Activated CD4-positive, alpha-beta T cell treated with anti-CD3 and anti-CD28 coated beads, Interleukin-2, Interleukin-6, amounts not matched to agents 100 ng/mL and 50 ng/mL, durations not matched to agents 16 hours and 8 hours (primary cell): ENCODE measurements at regions not wholly inside any gene's neighbourhood (a gene's known extent, or its start where the extent isn't known, plus 50 kb on each side); places are given as distances from the start of the nearest gene placed in this dataset.
"Not testable (repeated sequence)": the region's sequence is repeated elsewhere in the genome, so short reads cannot be mapped to it uniquely, and the experiment has no call there.

Source experiments
- DNase-seq: peaks from one replicate; pipeline ENCODE4 v3.0.0-alpha.2; 2020

- no peak for DNase-seq
Measured at GRCh38 chr12:65690477-65690876, 133.8 kb upstream of the HMGA2 start.

- DNase-seq, result no peak
Measured at GRCh38 chr12:65694130-65694529, 130.2 kb upstream of the HMGA2 start.

- no peak for DNase-seq
Measured at GRCh38 chr12:65695113-65695865, 129.0 kb upstream of the HMGA2 start.

GRCh38 chr12:65696227-65696626 is 128.1 kb upstream of the HMGA2 start:
- DNase-seq, result no peak

- DNase-seq, result no peak
Measured at GRCh38 chr12:65699251-65699650, 125.0 kb upstream of the HMGA2 start.

- DNase-seq, result no peak
Measured at GRCh38 chr12:65703176-65703575, 121.1 kb upstream of the HMGA2 start.

- no peak for DNase-seq
Measured at GRCh38 chr12:65705380-65705876, 118.9 kb upstream of the HMGA2 start.

- DNase-seq, result no peak
Measured at GRCh38 chr12:65707051-65707450, 117.2 kb upstream of the HMGA2 start.

- no peak for DNase-seq
Measured at GRCh38 chr12:65712260-65713004, 111.9 kb upstream of the HMGA2 start.

- no peak for DNase-seq
Measured at GRCh38 chr12:65715961-65716360, 108.3 kb upstream of the HMGA2 start.

GRCh38 chr12:65720136-65721130 is 103.8 kb upstream of the HMGA2 start:
- DNase-seq, result no peak

GRCh38 chr12:65721541-65722190 is 102.6 kb upstream of the HMGA2 start:
- no peak for DNase-seq

GRCh38 chr12:65725376-65725775 is 98.9 kb upstream of the HMGA2 start:
- no peak for DNase-seq

- no peak for DNase-seq
Measured at GRCh38 chr12:65728455-65728847, 95.8 kb upstream of the HMGA2 start.

GRCh38 chr12:65728848-65729793 is 95.2 kb upstream of the HMGA2 start:
- DNase-seq, result no peak

GRCh38 chr12:65731771-65732170 is 92.5 kb upstream of the HMGA2 start:
- DNase-seq, result no peak

- DNase-seq, result not testable (repeated sequence)
Measured at GRCh38 chr12:65733643-65734042, 90.6 kb upstream of the HMGA2 start.

- no peak for DNase-seq
Measured at GRCh38 chr12:65734226-65734625, 90.1 kb upstream of the HMGA2 start.

GRCh38 chr12:65739606-65740005 is 84.7 kb upstream of the HMGA2 start:
- no peak for DNase-seq

- peak; percentile 6 for DNase-seq
Measured at GRCh38 chr12:65740506-65740872, 83.8 kb upstream of the HMGA2 start.

GRCh38 chr12:65740873-65741600 is 83.2 kb upstream of the HMGA2 start:
- DNase-seq, result peak; percentile 78
